Osteoblast (primary cell): ENCODE measurements at regions not wholly inside any gene's neighbourhood (a gene's known extent, or its start where the extent isn't known, plus 50 kb on each side); places are given as distances from the start of the nearest gene placed in this dataset.
"Not testable (repeated sequence)": the region's sequence is repeated elsewhere in the genome, so short reads cannot be mapped to it uniquely, and the experiment has no call there.

Source experiments
- DNase-seq: peaks from one replicate; pipeline ENCODE4 v3.0.0; 2011; ENCODE audit warnings: low spot score, mixed read lengths; ENCODE audit not compliant: insufficient read length; ENCODE audit errors: missing footprints
- H2AFZ ChIP-seq: 2 replicates; pipeline ENCODE4 v1.6.0; 2011; ENCODE audit warnings: mild to moderate bottlenecking, low read length
- H3K27ac ChIP-seq: 2 replicates; pipeline ENCODE4 v1.5.1; 2011; ENCODE audit warnings: mild to moderate bottlenecking, low read depth, low read length, moderate library complexity
- H3K27me3 ChIP-seq: 2 replicates; pipeline ENCODE4 v1.6.0; 2012; ENCODE audit warnings: mild to moderate bottlenecking, control low read depth, inconsistent platforms, low read length, moderate library complexity; ENCODE audit not compliant: insufficient read depth
- H3K36me3 ChIP-seq: 2 replicates; pipeline ENCODE4 v1.5.1; 2011; ENCODE audit warnings: mild to moderate bottlenecking, low read length, control low read depth, moderate library complexity; ENCODE audit not compliant: insufficient read depth
- H3K4me1 ChIP-seq: 2 replicates; pipeline ENCODE4 v1.5.1; 2011; ENCODE audit warnings: mild to moderate bottlenecking, low read length, control low read depth, moderate library complexity; ENCODE audit not compliant: insufficient read depth
- H3K4me2 ChIP-seq: 2 replicates; pipeline ENCODE4 v1.6.0; 2011; ENCODE audit warnings: mild to moderate bottlenecking, low read length; ENCODE audit not compliant: insufficient read depth
- H3K4me3 ChIP-seq: fragments of 200-600 bp; sonication (generic); 3 replicates; pipeline ENCODE4 v1.5.1; 2012; ENCODE audit warnings: mild to moderate bottlenecking, low read length, inconsistent platforms; ENCODE audit not compliant: insufficient read depth
- H3K79me2 ChIP-seq: 2 replicates; pipeline ENCODE4 v1.6.0; 2012; ENCODE audit warnings: mild to moderate bottlenecking, low read length, control low read depth, inconsistent platforms; ENCODE audit not compliant: insufficient read depth
- H3K9me3 ChIP-seq: 2 replicates; pipeline ENCODE4 v1.5.1; 2011; ENCODE audit warnings: low read depth, low read length, control low read depth
- H4K20me1 ChIP-seq: 2 replicates; pipeline ENCODE4 v1.6.0; 2012; ENCODE audit warnings: mild to moderate bottlenecking, low read length, control low read depth; ENCODE audit not compliant: insufficient read depth
- CTCF ChIP-seq: IDR thresholded peaks from 2 replicates; pipeline ENCODE4 v1.5.1; 2011; ENCODE audit warnings: mild to moderate bottlenecking, low read depth, low read length, moderate library complexity; ENCODE audit errors: extremely low read depth

GRCh38 chr6:115159733-115160132 lies 816.9 kb upstream of the HS3ST5 start:
- no peaks in the 10 kb centered on the region for H3K79me2 ChIP-seq
- no peaks in the 10 kb centered on the region for H3K9me3 ChIP-seq
- H3K4me2 ChIP-seq = no peak overlapping the region
- H4K20me1 ChIP-seq = no peaks in the 10 kb centered on the region
- no peaks in the 10 kb centered on the region for H3K36me3 ChIP-seq
- TF ChIP-seq CTCF = no peak
- no peak overlapping the region for H3K4me3 ChIP-seq
- H3K27me3 ChIP-seq = no peaks in the 10 kb centered on the region
- no peak overlapping the region for H3K27ac ChIP-seq
- no peak overlapping the region for H2AFZ ChIP-seq
- DNase-seq = no peak
- no peaks in the 10 kb centered on the region for H3K4me1 ChIP-seq

- no peak for TF ChIP-seq CTCF
- H3K9me3 ChIP-seq = peaks cover 2% of the 10 kb centered on the region
- no peaks in the 10 kb centered on the region for H4K20me1 ChIP-seq
- H3K4me2 ChIP-seq = no peak overlapping the region
- no peaks in the 10 kb centered on the region for H3K79me2 ChIP-seq
- DNase-seq = no peak
- H3K27ac ChIP-seq = no peak overlapping the region
- no peaks in the 10 kb centered on the region for H3K27me3 ChIP-seq
- no peaks in the 10 kb centered on the region for H3K4me1 ChIP-seq
- no peak overlapping the region for H3K4me3 ChIP-seq
- no peak overlapping the region for H2AFZ ChIP-seq
- H3K36me3 ChIP-seq = no peaks in the 10 kb centered on the region
Measured at GRCh38 chr6:115137910-115138309, 795.1 kb upstream of the HS3ST5 start.

GRCh38 chr6:115133790-115134189 lies 791.0 kb upstream of the HS3ST5 start:
- H3K4me3 ChIP-seq = no peak overlapping the region
- H4K20me1 ChIP-seq = no peaks in the 10 kb centered on the region
- H3K79me2 ChIP-seq = no peaks in the 10 kb centered on the region
- no peak for DNase-seq
- H3K27me3 ChIP-seq = no peaks in the 10 kb centered on the region
- H3K4me2 ChIP-seq = no peak overlapping the region
- no peaks in the 10 kb centered on the region for H3K4me1 ChIP-seq
- no peaks in the 10 kb centered on the region for H3K36me3 ChIP-seq
- peaks cover 6% of the 10 kb centered on the region for H3K9me3 ChIP-seq
- H3K27ac ChIP-seq = no peak overlapping the region
- no peak overlapping the region for H2AFZ ChIP-seq
- TF ChIP-seq CTCF = no peak

GRCh38 chr6:115131709-115132490 lies 789.1 kb upstream of the HS3ST5 start:
- no peak overlapping the region for H3K4me2 ChIP-seq
- no peaks in the 10 kb centered on the region for H3K4me1 ChIP-seq
- TF ChIP-seq CTCF = no peak
- H2AFZ ChIP-seq = no peak overlapping the region
- no peak overlapping the region for H3K4me3 ChIP-seq
- H3K36me3 ChIP-seq = no peaks in the 10 kb centered on the region
- H4K20me1 ChIP-seq = no peaks in the 10 kb centered on the region
- H3K79me2 ChIP-seq = no peaks in the 10 kb centered on the region
- H3K27me3 ChIP-seq = no peaks in the 10 kb centered on the region
- peaks cover 6% of the 10 kb centered on the region for H3K9me3 ChIP-seq
- no peak overlapping the region for H3K27ac ChIP-seq
- DNase-seq = no peak

- not testable (repeated sequence) for H3K4me3 ChIP-seq, H3K36me3 ChIP-seq, H2AFZ ChIP-seq, H3K9me3 ChIP-seq, DNase-seq, H3K27ac ChIP-seq, H4K20me1 ChIP-seq, H3K4me1 ChIP-seq, H3K79me2 ChIP-seq, H3K4me2 ChIP-seq, H3K27me3 ChIP-seq
Measured at GRCh38 chr6:115121513-115121912, 778.7 kb upstream of the HS3ST5 start.
